Thyroid gland (tissue), 4 donors: ENCODE measurements at regions not wholly inside any gene's neighbourhood (a gene's known extent, or its start where the extent isn't known, plus 50 kb on each side); places are given as distances from the start of the nearest gene placed in this dataset.

Experiments used
- DNase-seq, 2 donors: peaks; one replicate each; pipeline ENCODE4 v3.0.0-alpha.2; 2019
- H3K27ac ChIP-seq, 3 donors: fragments of 200-600 bp; sonication (generic); 1 replicate in 2 of 3; 2 replicates in 1 of 3; pipeline ENCODE4 v1.5.1; 2016 to 2019; ENCODE audit warnings: mild to moderate bottlenecking in 1 of 3, moderate library complexity in 1 of 3
- H3K27me3 ChIP-seq: fragments of 200-600 bp; sonication (generic); one replicate; pipeline ENCODE4 v1.5.1; 2019
- H3K36me3 ChIP-seq, 2 donors: fragments of 200-600 bp; sonication (generic); one replicate each; pipeline ENCODE4 v1.5.1; 2016 to 2019
- H3K4me1 ChIP-seq, 2 donors: fragments of 200-600 bp; sonication (generic); one replicate each; pipeline ENCODE4 v1.5.1; 2017 to 2019
- H3K4me3 ChIP-seq, 3 donors: fragments of 200-600 bp; sonication (generic); replicated peaks in 1 of 3; 1 replicate in 2 of 3; 2 replicates in 1 of 3; pipeline ENCODE4 v1.5.1; 2016; ENCODE audit warnings: mild to moderate bottlenecking in 1 of 3
- H3K9me3 ChIP-seq: fragments of 200-600 bp; sonication (generic); one replicate; pipeline ENCODE4 v1.5.1; 2017
- POLR2A ChIP-seq, 2 donors: fragments of 450-650 bp; IDR thresholded peaks; one replicate each; pipeline ENCODE4 v1.6.1; 2017; ENCODE audit warnings: antibody characterized with exemption in 2 of 2, mild to moderate bottlenecking in 2 of 2, moderate library complexity in 1 of 2
- WGBS, 2 donors: methylation state at CpG; one replicate each; pipeline ENCODE4 v1.1.5; 2017; 5-methylcytosine and 5-hydroxymethylcytosine counted together
- intact Hi-C: fragments of 100-400 bp; cut with DNase I; formaldehyde crosslinking; loops from one replicate; pipeline ENCODE4 v1.15.1; 2023
- TF ChIP-seq, protein P1 (sequence below), 6 experiments: fragments of 200-600 bp in 3 of 6; fragments of 450-650 bp in 3 of 6; sonication (generic) in 3 of 6; IDR thresholded peaks; one replicate each; pipeline ENCODE4 v1.5.1; 2016 to 2019; ENCODE audit warnings: antibody characterized with exemption in 6 of 6, mild to moderate bottlenecking in 2 of 6, inconsistent platforms in 1 of 6, moderate library complexity in 1 of 6

GRCh38 chr9:120098584-120098983 lies 481.4 kb downstream of the CDK5RAP2 start:
- H3K4me3 ChIP-seq, result no peak overlapping the region
- H3K27ac ChIP-seq, result no peak overlapping the region
- no peaks in the 10 kb centered on the region for H3K27me3 ChIP-seq
- H3K4me1 ChIP-seq, result no peaks in the 10 kb centered on the region
- no peaks in the 10 kb centered on the region for H3K9me3 ChIP-seq
- TF ChIP-seq POLR2A (IDR thresholded peaks at IDR 0.05), result no peak
- TF ChIP-seq, protein P1, sequence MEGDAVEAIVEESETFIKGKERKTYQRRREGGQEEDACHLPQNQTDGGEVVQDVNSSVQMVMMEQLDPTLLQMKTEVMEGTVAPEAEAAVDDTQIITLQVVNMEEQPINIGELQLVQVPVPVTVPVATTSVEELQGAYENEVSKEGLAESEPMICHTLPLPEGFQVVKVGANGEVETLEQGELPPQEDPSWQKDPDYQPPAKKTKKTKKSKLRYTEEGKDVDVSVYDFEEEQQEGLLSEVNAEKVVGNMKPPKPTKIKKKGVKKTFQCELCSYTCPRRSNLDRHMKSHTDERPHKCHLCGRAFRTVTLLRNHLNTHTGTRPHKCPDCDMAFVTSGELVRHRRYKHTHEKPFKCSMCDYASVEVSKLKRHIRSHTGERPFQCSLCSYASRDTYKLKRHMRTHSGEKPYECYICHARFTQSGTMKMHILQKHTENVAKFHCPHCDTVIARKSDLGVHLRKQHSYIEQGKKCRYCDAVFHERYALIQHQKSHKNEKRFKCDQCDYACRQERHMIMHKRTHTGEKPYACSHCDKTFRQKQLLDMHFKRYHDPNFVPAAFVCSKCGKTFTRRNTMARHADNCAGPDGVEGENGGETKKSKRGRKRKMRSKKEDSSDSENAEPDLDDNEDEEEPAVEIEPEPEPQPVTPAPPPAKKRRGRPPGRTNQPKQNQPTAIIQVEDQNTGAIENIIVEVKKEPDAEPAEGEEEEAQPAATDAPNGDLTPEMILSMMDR (IDR thresholded peaks at IDR 0.05), result no peak
- no peaks in the 10 kb centered on the region for H3K36me3 ChIP-seq
- DNase-seq, result no peak
- intact Hi-C loops, result no loop called here
- WGBS, 2 donors, result 61 to 64% methylated on average over 6 of the region's 6 CpGs

DNA sequence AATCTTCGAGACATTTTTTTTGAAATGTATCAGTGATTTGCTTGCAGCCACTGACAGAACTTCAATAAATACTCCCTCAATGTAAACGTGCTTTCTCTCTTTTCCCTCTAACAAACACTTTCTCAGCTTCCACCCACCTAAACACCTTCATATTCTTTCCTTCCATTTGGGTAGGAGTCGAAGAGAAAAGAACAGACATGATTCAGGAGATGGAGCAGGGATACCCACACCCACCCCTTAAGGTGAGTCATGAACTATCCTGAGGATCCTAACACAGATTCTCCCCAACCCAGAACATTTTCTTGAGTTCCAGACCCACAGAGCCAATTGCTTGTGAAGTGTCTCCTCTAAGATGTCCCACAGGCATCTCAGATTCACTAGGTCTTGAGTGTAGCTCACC lies 488.8 kb downstream of the CDK5RAP2 start:
- TF ChIP-seq, protein P1 (IDR thresholded peaks at IDR 0.05), result no peak
- TF ChIP-seq POLR2A (IDR thresholded peaks at IDR 0.05), result no peak
- Histone ChIP-seq H3K27ac (no peak overlapping the region), H3K4me1 (no peaks in the 10 kb centered on the region), H3K27me3 (no peaks in the 10 kb centered on the region), H3K36me3 (no peaks in the 10 kb centered on the region), H3K4me3 (no peak overlapping the region), H3K9me3 (no peaks in the 10 kb centered on the region)
- DNase-seq, result no peak
- intact Hi-C loops, result no loop called here
- WGBS, 2 donors, result 72% methylated on average over 3 of the region's 3 CpGs

DNA sequence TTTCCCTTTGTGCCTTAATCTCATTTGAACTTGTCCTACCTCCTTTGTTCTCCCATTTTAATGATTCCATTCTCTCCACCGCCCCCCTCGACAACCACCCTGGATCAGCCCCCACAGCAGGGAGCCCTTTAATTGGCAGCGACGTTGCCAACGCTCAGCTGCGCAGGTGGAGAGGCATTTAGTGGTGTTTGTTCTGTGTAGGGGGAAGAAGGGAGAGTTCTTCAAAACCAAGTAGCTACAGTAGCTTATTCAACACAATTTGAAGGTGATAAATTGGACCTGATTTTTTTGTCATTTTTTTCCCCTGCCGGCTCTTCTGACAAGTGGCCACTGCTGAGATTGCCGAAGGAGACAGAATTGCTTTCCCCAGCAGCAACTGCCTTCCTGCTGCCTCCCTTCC lies 499.1 kb downstream of the CDK5RAP2 start:
- H3K4me1 ChIP-seq, result no peaks in the 10 kb centered on the region
- H3K9me3 ChIP-seq, result no peaks in the 10 kb centered on the region
- DNase-seq, result no peak
- intact Hi-C loops, result no loop called here
- H3K27ac ChIP-seq, result no peak overlapping the region
- WGBS, 2 donors, result 19 to 22% methylated on average over 8 of the region's 8 CpGs
- TF ChIP-seq, protein P1 (IDR thresholded peaks at IDR 0.05), result no peak
- TF ChIP-seq POLR2A (IDR thresholded peaks at IDR 0.05), result no peak
- no peaks in the 10 kb centered on the region for H3K27me3 ChIP-seq
- no peaks in the 10 kb centered on the region for H3K36me3 ChIP-seq
- H3K4me3 ChIP-seq, result no peak overlapping the region

DNA sequence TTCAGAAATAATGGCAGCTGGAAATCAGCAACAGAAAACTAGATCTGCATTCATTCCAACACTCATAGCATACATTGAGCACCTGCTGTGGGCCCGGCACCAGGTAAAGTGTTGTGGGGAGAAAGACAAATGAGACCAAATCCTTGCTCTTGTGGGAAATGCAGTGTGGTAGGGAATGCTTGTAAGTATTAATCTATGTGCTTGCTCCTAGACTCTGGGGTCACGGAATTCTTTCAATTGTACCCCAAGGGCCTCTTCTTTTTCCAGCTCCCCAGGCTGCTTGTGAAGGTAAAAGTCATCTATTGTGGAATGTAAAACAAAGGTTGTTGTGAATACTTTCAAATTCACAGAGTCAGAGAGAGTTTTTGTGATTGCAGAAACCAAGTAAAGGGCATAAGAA lies 501.9 kb downstream of the CDK5RAP2 start:
- WGBS, 2 donors, result 84 to 85% methylated on average over 2 of the region's 2 CpGs
- no peak overlapping the region for H3K4me3 ChIP-seq
- no peak for TF ChIP-seq POLR2A (IDR thresholded peaks at IDR 0.05)
- TF ChIP-seq, protein P1 (IDR thresholded peaks at IDR 0.05), result no peak
- no peak overlapping the region for H3K27ac ChIP-seq
- H3K36me3 ChIP-seq, result no peaks in the 10 kb centered on the region
- no peaks in the 10 kb centered on the region for H3K9me3 ChIP-seq
- no peaks in the 10 kb centered on the region for H3K27me3 ChIP-seq
- no peaks in the 10 kb centered on the region for H3K4me1 ChIP-seq
- intact Hi-C loops, result no loop called here
- DNase-seq, result no peak

GRCh38 chr9:120071760-120072159 lies 508.2 kb downstream of the CDK5RAP2 start:
- WGBS, 2 donors, result 83 to 84% methylated on average over 4 of the region's 4 CpGs
- intact Hi-C loops, result no loop called here
- TF ChIP-seq, protein P1 (IDR thresholded peaks at IDR 0.05), result no peak
- no peak for TF ChIP-seq POLR2A (IDR thresholded peaks at IDR 0.05)

More at GRCh38 chr9:120071760-120072159, 508.2 kb downstream of the CDK5RAP2 start:
- H3K4me1 ChIP-seq, result no peaks in the 10 kb centered on the region
- no peaks in the 10 kb centered on the region for H3K9me3 ChIP-seq
- no peak overlapping the region for H3K27ac ChIP-seq
- H3K4me3 ChIP-seq, result no peak overlapping the region
- DNase-seq, result no peak
- no peaks in the 10 kb centered on the region for H3K36me3 ChIP-seq
- no peaks in the 10 kb centered on the region for H3K27me3 ChIP-seq
